HuH-7.5 (cell line): ENCODE measurements at regions not wholly inside any gene's neighbourhood (a gene's known extent, or its start where the extent isn't known, plus 50 kb on each side); places are given as distances from the start of the nearest gene placed in this dataset.
"Not testable (repeated sequence)": the region's sequence is repeated elsewhere in the genome, so short reads cannot be mapped to it uniquely, and the experiment has no call there.

Experiments
- DNase-seq: peaks from one replicate; pipeline ENCODE4 v3.0.0; 2011; ENCODE audit warnings: low spot score

- no peak for DNase-seq
These were observed 169.2 kb upstream of the PLXNC1 start for GRCh38 chr12:93979189-93979588.

GRCh38 chr12:93980711-93981110 is 167.7 kb upstream of the PLXNC1 start:
- no peak for DNase-seq

- DNase-seq: no peak
These were observed 167.0 kb upstream of the PLXNC1 start for GRCh38 chr12:93981411-93981810.

GRCh38 chr12:93982771-93983315 is 165.5 kb upstream of the PLXNC1 start:
- DNase-seq: no peak

- DNase-seq: no peak
These were observed 164.4 kb upstream of the PLXNC1 start for GRCh38 chr12:93984005-93984404.

- DNase-seq: no peak
These were observed 158.4 kb upstream of the PLXNC1 start for GRCh38 chr12:93989949-93990348.

GRCh38 chr12:93990832-93991803 is 157.3 kb upstream of the PLXNC1 start:
- DNase-seq: peak; percentile 8

GRCh38 chr12:93991829-93992461 is 156.4 kb upstream of the PLXNC1 start:
- DNase-seq: no peak

GRCh38 chr12:93994721-93995120 is 153.7 kb upstream of the PLXNC1 start:
- DNase-seq: no peak

GRCh38 chr12:93996321-93996720 is 152.1 kb upstream of the PLXNC1 start:
- DNase-seq: no peak

- no peak for DNase-seq
These were observed 146.7 kb upstream of the PLXNC1 start for GRCh38 chr12:94001691-94002090.

GRCh38 chr12:94002925-94003324 is 145.5 kb upstream of the PLXNC1 start:
- not testable (repeated sequence) for DNase-seq

- not testable (repeated sequence) for DNase-seq
These were observed 140.5 kb upstream of the PLXNC1 start for GRCh38 chr12:94007833-94008232.

- DNase-seq: no peak
These were observed 138.1 kb upstream of the PLXNC1 start for GRCh38 chr12:94010307-94010706.

GRCh38 chr12:94012071-94012470 is 136.3 kb upstream of the PLXNC1 start:
- DNase-seq: no peak

- no peak for DNase-seq
These were observed 135.8 kb upstream of the PLXNC1 start for GRCh38 chr12:94012590-94012989.

- DNase-seq: not testable (repeated sequence)
These were observed 131.1 kb upstream of the PLXNC1 start for GRCh38 chr12:94017247-94017646.

- DNase-seq: no peak
These were observed 128.0 kb upstream of the PLXNC1 start for GRCh38 chr12:94020335-94020734.

GRCh38 chr12:94023879-94024278 is 124.5 kb upstream of the PLXNC1 start:
- DNase-seq: no peak

GRCh38 chr12:94025068-94025467 is 123.3 kb upstream of the PLXNC1 start:
- DNase-seq: no peak

GRCh38 chr12:94025756-94026155 is 122.6 kb upstream of the PLXNC1 start:
- DNase-seq: no peak

GRCh38 chr12:94026596-94026995 is 121.8 kb upstream of the PLXNC1 start:
- no peak for DNase-seq

- no peak for DNase-seq
These were observed 120.8 kb upstream of the PLXNC1 start for GRCh38 chr12:94027561-94027960.
